AG04449 (cell line): ENCODE measurements at regions not wholly inside any gene's neighbourhood (a gene's known extent, or its start where the extent isn't known, plus 50 kb on each side); places are given as distances from the start of the nearest gene placed in this dataset.

ENCODE experiments used
- CTCF ChIA-PET: fragments of 350-600 bp; formaldehyde crosslinking; extraction: SDS; loops from one replicate; lab custom pipeline; 2021; ENCODE audit warnings: antibody characterized with exemption; lab: Yijun Ruan, JAX
- POLR2A ChIA-PET: fragments of 400-600, 350-600 bp; formaldehyde crosslinking; extraction: SDS; loops from one replicate; lab custom pipeline; 2020; ENCODE audit warnings: antibody characterized with exemption, inconsistent platforms; lab: Yijun Ruan, JAX
- DNase-seq: peaks from one replicate; pipeline ENCODE4 v3.0.0-alpha.2; 2010; ENCODE audit warnings: low read depth, low spot score
- H3K4me3 ChIP-seq: 2 replicates; pipeline ENCODE4 v1.5.1; 2011; ENCODE audit warnings: low read depth, mild to moderate bottlenecking, control low read depth, low read length
- TF ChIP-seq, protein P1 (sequence below): IDR thresholded peaks from one replicate; pipeline ENCODE4 v1.5.1; 2011; ENCODE audit warnings: mild to moderate bottlenecking, moderate library complexity, low read length, control low read depth, inconsistent platforms; ENCODE audit not compliant: insufficient read depth; ENCODE audit errors: missing control alignments

DNA sequence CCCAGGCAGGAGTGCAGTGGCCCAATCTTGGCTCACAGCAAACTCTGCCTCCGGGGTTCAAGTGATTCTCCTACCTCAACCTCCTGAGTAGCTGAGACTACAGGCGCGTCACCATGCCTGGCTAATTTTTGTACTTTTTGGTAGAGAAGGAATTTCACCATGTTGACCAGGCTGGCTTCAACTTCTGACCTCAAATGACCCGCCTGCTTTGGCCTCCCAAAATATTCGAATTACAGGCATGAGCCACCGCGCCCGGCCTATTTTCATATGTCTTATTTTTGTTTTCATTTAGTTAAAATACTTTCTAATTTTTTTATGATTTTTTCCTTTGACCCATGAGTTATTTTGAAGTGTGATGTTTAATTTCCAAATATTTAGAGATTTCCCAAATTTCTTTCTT lies 143.6 kb upstream of the VRK1 start:
- no peak overlapping the region for H3K4me3 ChIP-seq
- ChIA-PET CTCF (no interaction called here), POLR2A (no interaction called here)
- no peak for DNase-seq
- TF ChIP-seq, protein P1, sequence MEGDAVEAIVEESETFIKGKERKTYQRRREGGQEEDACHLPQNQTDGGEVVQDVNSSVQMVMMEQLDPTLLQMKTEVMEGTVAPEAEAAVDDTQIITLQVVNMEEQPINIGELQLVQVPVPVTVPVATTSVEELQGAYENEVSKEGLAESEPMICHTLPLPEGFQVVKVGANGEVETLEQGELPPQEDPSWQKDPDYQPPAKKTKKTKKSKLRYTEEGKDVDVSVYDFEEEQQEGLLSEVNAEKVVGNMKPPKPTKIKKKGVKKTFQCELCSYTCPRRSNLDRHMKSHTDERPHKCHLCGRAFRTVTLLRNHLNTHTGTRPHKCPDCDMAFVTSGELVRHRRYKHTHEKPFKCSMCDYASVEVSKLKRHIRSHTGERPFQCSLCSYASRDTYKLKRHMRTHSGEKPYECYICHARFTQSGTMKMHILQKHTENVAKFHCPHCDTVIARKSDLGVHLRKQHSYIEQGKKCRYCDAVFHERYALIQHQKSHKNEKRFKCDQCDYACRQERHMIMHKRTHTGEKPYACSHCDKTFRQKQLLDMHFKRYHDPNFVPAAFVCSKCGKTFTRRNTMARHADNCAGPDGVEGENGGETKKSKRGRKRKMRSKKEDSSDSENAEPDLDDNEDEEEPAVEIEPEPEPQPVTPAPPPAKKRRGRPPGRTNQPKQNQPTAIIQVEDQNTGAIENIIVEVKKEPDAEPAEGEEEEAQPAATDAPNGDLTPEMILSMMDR, result no peak

DNA sequence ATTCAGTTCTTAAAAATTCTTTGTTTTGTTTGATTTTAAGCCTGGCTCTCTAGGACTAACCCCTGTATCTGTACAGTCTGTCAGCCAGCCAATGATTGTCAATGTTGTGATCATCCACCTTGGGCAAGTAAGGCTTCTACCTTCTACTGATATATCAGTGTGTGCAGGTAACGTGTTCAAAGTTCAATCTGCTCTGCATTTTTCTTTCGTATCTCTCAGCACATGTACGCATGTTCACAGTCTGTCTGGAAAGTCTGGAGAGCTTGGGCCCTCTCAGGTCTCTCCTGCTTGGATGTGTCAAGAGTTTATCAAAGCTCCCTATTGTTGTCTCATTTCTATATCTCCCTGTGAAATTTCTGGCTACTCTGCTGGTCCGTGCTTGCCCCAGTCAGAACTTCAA lies 138.6 kb upstream of the VRK1 start:
- ChIA-PET CTCF (no interaction called here), POLR2A (no interaction called here)
- TF ChIP-seq, protein P1, result no peak
- H3K4me3 ChIP-seq, result no peak overlapping the region
- no peak for DNase-seq

DNA sequence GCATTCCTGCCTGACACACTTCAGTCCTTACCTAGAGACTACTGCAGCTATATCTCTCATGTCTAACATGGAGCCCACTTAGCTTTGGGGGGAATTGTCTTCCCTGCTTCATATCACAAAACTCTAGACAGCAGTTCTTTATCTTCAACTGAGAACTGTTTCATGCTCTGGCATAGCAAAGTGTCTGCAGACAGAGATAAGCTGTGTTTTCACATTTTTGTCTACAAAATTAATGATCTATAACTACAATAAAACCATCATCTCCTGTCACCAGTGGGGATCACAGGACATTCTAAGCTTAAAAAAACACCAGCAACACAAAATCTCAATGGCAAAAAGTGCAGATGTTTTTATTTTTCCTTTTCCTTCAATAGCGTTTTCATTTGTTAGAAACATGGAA lies 137.1 kb upstream of the VRK1 start:
- POLR2A ChIA-PET, result no interaction called here
- CTCF ChIA-PET, result no interaction called here
- no peak for DNase-seq
- no peak overlapping the region for H3K4me3 ChIP-seq
- TF ChIP-seq, protein P1, result no peak

DNA sequence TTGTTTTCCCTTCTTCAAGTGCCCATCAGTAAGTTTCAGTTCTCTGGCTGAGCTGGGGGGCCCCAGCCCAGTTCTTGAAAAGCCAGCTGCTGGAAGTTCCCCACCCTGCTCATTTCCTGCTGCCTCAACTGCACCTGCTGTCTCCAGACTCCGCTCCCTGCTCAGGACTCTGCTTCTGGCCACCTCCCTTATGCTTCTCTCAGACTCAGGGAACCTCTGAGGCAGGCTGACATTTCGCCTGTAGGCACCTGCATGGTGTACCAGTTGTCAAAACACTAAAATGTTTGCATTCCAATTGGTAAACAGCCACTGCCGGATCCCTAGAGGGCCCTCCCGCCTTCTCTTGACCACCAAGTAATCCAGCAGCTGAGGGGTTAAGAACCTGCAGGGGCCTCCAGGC lies 136.5 kb upstream of the VRK1 start:
- TF ChIP-seq, protein P1, result no peak
- ChIA-PET POLR2A (no interaction called here), CTCF (no interaction called here)
- no peak for DNase-seq
- no peak overlapping the region for H3K4me3 ChIP-seq

DNA sequence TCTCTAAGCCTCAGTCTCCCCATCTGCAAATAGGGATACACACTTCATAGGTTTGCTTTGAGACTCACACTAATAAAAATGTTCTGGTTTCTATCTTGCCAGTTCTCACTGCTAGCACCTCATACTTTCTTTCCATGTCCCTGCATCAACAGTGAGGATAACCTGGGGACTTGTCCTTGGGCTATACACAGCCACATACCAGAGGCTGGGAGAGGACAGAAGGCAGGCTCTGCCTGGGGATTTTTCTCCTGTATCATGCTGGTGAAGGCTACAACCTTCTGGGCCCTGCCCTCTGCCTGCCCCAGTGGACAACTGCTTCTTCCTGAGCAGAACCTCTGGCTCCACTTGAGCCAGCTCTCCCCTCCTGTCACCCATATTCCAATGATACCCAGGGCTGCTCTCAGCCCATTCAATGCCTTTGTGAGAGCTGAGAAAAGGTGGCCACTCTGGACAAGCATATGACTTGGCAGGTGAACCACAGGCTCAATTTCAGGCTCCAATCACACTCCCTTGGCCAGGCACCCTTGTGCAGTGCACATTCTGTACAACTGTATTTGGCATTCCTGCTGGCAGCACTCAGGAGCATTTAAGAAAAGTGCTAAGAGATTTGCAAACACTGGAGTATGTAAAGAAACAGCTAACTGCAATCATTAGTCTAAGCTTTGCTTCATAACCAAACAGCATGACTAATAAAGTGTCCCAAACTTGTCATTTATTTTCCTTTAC lies 135.8 kb upstream of the VRK1 start:
- ChIA-PET CTCF (no interaction called here), POLR2A (no interaction called here)
- no peak for DNase-seq
- no peak overlapping the region for H3K4me3 ChIP-seq
- TF ChIP-seq, protein P1, result no peak

DNA sequence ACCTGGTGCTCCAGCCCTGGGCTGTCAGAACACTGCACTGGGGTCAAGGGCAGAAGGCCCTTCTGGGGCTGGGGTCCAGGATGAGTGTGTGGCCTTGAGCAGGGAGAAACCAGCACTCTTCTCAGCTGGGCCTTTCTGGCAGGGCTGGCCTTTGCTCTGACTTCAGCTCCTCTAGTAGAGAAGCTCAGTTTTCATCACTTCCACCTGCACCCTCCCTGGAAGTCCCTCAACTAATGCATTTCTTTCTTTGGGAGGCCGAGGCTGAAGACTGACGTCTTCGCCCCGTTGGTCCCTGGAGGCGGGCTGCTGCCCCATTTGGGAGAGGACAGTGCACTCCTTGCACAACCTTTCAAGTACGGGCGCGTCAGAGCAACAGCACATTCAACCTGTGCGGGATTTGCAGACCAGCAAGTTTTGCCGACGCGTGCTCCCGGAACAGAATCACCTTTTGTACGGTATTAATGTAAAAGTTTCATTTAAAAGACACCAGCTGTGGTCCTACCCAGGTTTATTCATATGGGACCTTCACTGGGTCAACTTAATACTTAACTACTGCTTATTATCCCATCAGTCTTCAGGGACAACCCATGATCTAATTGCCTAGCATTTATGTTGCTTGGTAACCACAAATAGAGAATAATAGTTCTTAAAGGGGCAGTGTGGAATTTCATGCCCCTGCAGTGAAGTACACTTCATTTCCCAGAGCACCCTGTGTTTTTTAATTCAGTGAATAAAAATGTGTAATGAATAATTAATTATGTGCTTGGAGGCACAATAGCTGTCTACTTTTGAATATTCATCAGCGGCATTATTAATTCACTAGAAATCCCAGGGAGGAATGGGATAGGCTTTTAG lies 134.8 kb upstream of the VRK1 start:
- ChIA-PET POLR2A (no interaction called here), CTCF (no interaction called here)
- no peak for DNase-seq
- H3K4me3 ChIP-seq, result no peak overlapping the region
- TF ChIP-seq, protein P1, result no peak
